Natural killer cell (primary cell): ENCODE measurements at regions not wholly inside any gene's neighbourhood (a gene's known extent, or its start where the extent isn't known, plus 50 kb on each side); places are given as distances from the start of the nearest gene placed in this dataset.

Experiments used
- ATAC-seq, 3 donors: fragments of 150-1000 bp in 2 of 3; fragments of 200-7000 bp in 1 of 3; cut with Tn5 transposase; 1 replicate in 1 of 3; 2 replicates in 2 of 3; pipeline ENCODE4 v1.10.0; 2021; ENCODE audit warnings: mild to moderate bottlenecking in 2 of 3, moderate library complexity in 2 of 3
- DNase-seq, 2 donors: peaks; one replicate each; pipeline versions ENCODE4 v3.0.0 to v3.0.0-alpha.2; 2013 to 2021; ENCODE audit warnings: mixed read lengths in 1 of 2
- H3K27ac ChIP-seq: one replicate; pipeline ENCODE4 v1.5.1; 2013; ENCODE audit warnings: mild to moderate bottlenecking, low read length
- H3K27me3 ChIP-seq: one replicate; pipeline ENCODE4 v1.6.1; 2013; ENCODE audit warnings: low read length; ENCODE audit not compliant: control insufficient read depth, insufficient read depth
- H3K36me3 ChIP-seq: one replicate; pipeline ENCODE4 v1.6.1; 2013; ENCODE audit warnings: low read length; ENCODE audit not compliant: control insufficient read depth, insufficient read depth
- H3K4me1 ChIP-seq: one replicate; pipeline ENCODE4 v1.6.1; 2013; ENCODE audit warnings: low read length; ENCODE audit not compliant: control insufficient read depth, insufficient read depth
- H3K4me3 ChIP-seq: one replicate; pipeline ENCODE4 v1.5.1; 2013; ENCODE audit warnings: low read length
- H3K9me3 ChIP-seq: one replicate; pipeline ENCODE4 v1.6.1; 2013; ENCODE audit warnings: low read length; ENCODE audit not compliant: control insufficient read depth, insufficient read depth
- H3K27ac Mint-ChIP-seq, 2 donors: one replicate each; pipeline ENCODE4 v1.8.0; 2022; ENCODE audit warnings: mild to moderate bottlenecking in 2 of 2, mixed read lengths in 2 of 2, moderate library complexity in 1 of 2
- H3K27me3 Mint-ChIP-seq, 2 donors: one replicate each; pipeline ENCODE4 v1.8.0; 2022; ENCODE audit warnings: low read depth in 2 of 2, mixed read lengths in 2 of 2
- H3K36me3 Mint-ChIP-seq: one replicate; pipeline ENCODE4 v1.8.0; 2022; ENCODE audit warnings: mixed read lengths
- H3K4me1 Mint-ChIP-seq, 2 donors: one replicate each; pipeline ENCODE4 v1.8.0; 2022; ENCODE audit warnings: mixed read lengths in 2 of 2
- H3K4me3 Mint-ChIP-seq: one replicate; pipeline ENCODE4 v1.8.0; 2022; ENCODE audit warnings: mild to moderate bottlenecking, moderate library complexity, mixed read lengths
- H3K9me3 Mint-ChIP-seq, 2 donors: one replicate each; pipeline ENCODE4 v1.8.0; 2022; ENCODE audit warnings: mixed read lengths in 2 of 2
- WGBS: methylation state at CpG from one replicate; pipeline ENCODE4 v1.1.7; 2013; ENCODE audit warnings: missing lambda C conversion rate; ENCODE audit not compliant: insufficient coverage; 5-methylcytosine and 5-hydroxymethylcytosine counted together
- intact Hi-C: fragments of 100-400 bp; cut with micrococcal nuclease; formaldehyde crosslinking; loops from one replicate; pipeline ENCODE4 v1.14.2; 2022
- TF ChIP-seq, protein P1 (sequence below): fragments of 200-600 bp; IDR thresholded peaks from one replicate; pipeline ENCODE4 v1.8.0; 2022; ENCODE audit warnings: antibody characterized with exemption

GRCh38 chr7:25456467-25457171, 228.3 kb upstream of the NPVF start:
- H3K4me1 ChIP-seq, result no peaks in the 10 kb centered on the region
- no peaks in the 10 kb centered on the region for H3K36me3 Mint-ChIP-seq
- no peak overlapping the region for H3K27ac ChIP-seq
- no peak overlapping the region for H3K27ac Mint-ChIP-seq
- intact Hi-C loops, result no loop called here
- no peaks in the 10 kb centered on the region for H3K9me3 Mint-ChIP-seq
- no peaks in the 10 kb centered on the region for H3K36me3 ChIP-seq
- H3K4me3 Mint-ChIP-seq, result no peak overlapping the region
- no peak for DNase-seq
- no peaks in the 10 kb centered on the region for H3K4me1 Mint-ChIP-seq
- H3K9me3 ChIP-seq, result no peaks in the 10 kb centered on the region
- peaks cover 0 to 8% of the 10 kb centered on the region in 2 donors for H3K27me3 Mint-ChIP-seq
- no peak for ATAC-seq
- TF ChIP-seq, protein P1, sequence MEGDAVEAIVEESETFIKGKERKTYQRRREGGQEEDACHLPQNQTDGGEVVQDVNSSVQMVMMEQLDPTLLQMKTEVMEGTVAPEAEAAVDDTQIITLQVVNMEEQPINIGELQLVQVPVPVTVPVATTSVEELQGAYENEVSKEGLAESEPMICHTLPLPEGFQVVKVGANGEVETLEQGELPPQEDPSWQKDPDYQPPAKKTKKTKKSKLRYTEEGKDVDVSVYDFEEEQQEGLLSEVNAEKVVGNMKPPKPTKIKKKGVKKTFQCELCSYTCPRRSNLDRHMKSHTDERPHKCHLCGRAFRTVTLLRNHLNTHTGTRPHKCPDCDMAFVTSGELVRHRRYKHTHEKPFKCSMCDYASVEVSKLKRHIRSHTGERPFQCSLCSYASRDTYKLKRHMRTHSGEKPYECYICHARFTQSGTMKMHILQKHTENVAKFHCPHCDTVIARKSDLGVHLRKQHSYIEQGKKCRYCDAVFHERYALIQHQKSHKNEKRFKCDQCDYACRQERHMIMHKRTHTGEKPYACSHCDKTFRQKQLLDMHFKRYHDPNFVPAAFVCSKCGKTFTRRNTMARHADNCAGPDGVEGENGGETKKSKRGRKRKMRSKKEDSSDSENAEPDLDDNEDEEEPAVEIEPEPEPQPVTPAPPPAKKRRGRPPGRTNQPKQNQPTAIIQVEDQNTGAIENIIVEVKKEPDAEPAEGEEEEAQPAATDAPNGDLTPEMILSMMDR, result no peak
- no peaks in the 10 kb centered on the region for H3K27me3 ChIP-seq
- 89% methylated on average over 8 of the region's 8 CpGs for WGBS
- no peak overlapping the region for H3K4me3 ChIP-seq

- no peaks in the 10 kb centered on the region for H3K9me3 Mint-ChIP-seq
These were observed 230.8 kb upstream of the NPVF start for GRCh38 chr7:25459057-25459456.

DNA sequence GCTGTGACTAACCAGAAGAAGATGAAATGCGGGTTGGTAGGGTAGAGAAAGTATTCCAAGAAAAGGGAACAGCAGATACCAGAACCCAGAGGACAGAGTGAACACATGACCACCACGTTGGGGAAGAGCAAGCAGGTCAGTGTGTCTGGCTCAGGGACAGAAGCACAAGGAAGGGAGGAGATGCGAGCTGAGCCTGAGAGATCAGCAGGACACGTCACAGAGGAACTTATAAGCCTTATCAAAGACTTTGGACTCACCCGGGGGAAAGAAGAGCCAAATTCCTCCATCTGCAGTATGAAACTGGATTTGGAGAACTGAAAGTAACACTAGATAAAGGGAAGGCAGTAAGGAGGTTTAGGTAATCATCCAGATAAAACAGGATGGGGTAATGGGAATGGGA, 232.1 kb upstream of the NPVF start:
- Histone ChIP-seq H3K36me3 (no peaks in the 10 kb centered on the region), H3K27ac (no peak overlapping the region), H3K27me3 (no peaks in the 10 kb centered on the region), H3K9me3 (no peaks in the 10 kb centered on the region), H3K4me3 (no peak overlapping the region), H3K4me1 (no peaks in the 10 kb centered on the region)
- no peaks in the 10 kb centered on the region for H3K9me3 Mint-ChIP-seq
- ATAC-seq, result no peak
- no peak overlapping the region for H3K4me3 Mint-ChIP-seq
- no peaks in the 10 kb centered on the region for H3K4me1 Mint-ChIP-seq
- intact Hi-C loops, result no loop called here
- WGBS, result 86% methylated on average over 5 of the region's 5 CpGs
- no peak for DNase-seq
- no peaks in the 10 kb centered on the region for H3K36me3 Mint-ChIP-seq
- TF ChIP-seq, protein P1, result no peak
- peaks cover 5 to 14% of the 10 kb centered on the region in 2 donors for H3K27me3 Mint-ChIP-seq
- H3K27ac Mint-ChIP-seq, result no peak overlapping the region

More at GRCh38 chr7:25459057-25459456, 230.8 kb upstream of the NPVF start:
- Mint-ChIP-seq H3K27me3 (peaks cover 8 to 14% of the 10 kb centered on the region in 2 donors), H3K36me3 (no peaks in the 10 kb centered on the region), H3K4me3 (no peak overlapping the region), H3K4me1 (no peaks in the 10 kb centered on the region), H3K27ac (no peak overlapping the region)
- TF ChIP-seq, protein P1, result no peak
- Histone ChIP-seq H3K27me3 (no peaks in the 10 kb centered on the region), H3K4me3 (no peak overlapping the region), H3K4me1 (no peaks in the 10 kb centered on the region), H3K36me3 (no peaks in the 10 kb centered on the region), H3K9me3 (no peaks in the 10 kb centered on the region), H3K27ac (no peak overlapping the region)
- no peak for ATAC-seq
- no peak for DNase-seq
- intact Hi-C loops, result no loop called here

GRCh38 chr7:25469669-25470068, 241.4 kb upstream of the NPVF start:
- TF ChIP-seq, protein P1, result no peak
- no peaks in the 10 kb centered on the region for H3K4me1 Mint-ChIP-seq
- no peak for DNase-seq
- no peak overlapping the region for H3K27ac Mint-ChIP-seq
- no peak overlapping the region for H3K4me3 ChIP-seq
- ATAC-seq, result no peak
- no peaks in the 10 kb centered on the region for H3K36me3 ChIP-seq
- no peaks in the 10 kb centered on the region for H3K36me3 Mint-ChIP-seq
- H3K4me3 Mint-ChIP-seq, result no peak overlapping the region
- no peaks in the 10 kb centered on the region for H3K27me3 ChIP-seq
- no peaks in the 10 kb centered on the region for H3K4me1 ChIP-seq
- no peaks in the 10 kb centered on the region for H3K9me3 Mint-ChIP-seq
- peaks cover 0 to 33% of the 10 kb centered on the region in 2 donors for H3K27me3 Mint-ChIP-seq
- intact Hi-C loops, result no loop called here
- WGBS, result 93% methylated on average over 6 of the region's 6 CpGs
- H3K27ac ChIP-seq, result no peak overlapping the region
- no peaks in the 10 kb centered on the region for H3K9me3 ChIP-seq
